ENCODE measurements at regions not wholly inside any gene's neighbourhood (a gene's known extent, or its start where the extent isn't known, plus 50 kb on each side); places are given as distances from the start of the nearest gene placed in this dataset.

DNA sequence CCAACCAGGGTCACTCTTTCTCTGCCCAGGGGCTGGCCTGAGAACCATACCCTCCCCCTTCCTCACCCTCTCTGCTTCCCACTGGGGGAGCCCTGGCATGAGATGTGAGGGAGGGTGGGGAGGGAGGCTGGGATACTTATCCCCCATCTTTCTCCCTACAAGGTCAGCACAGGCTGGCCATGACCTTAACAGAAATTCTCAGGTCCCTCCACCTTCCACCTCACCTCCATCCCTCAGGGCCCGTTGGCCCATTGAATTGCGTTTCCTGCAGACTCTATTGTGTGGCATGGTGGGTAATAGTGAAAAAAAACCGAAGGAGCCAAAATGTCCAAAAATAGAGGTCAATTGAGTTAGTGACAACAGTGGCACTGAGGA lies 159.5 kb downstream of the OR4M2 start (continued):
- TF ChIP-seq EZH2phosphoT487 (IDR thresholded peaks at IDR 0.05; ENCODE audit: unreplicated experiment) (no peak), ZNF331 (CRISPR knock-in tag; IDR thresholded peaks at IDR 0.05; ENCODE audit: low read depth) (no peak), STAT1 (IDR thresholded peaks at IDR 0.05; ENCODE audit: unreplicated experiment) (no peak), POLR2AphosphoS5 (IDR thresholded peaks at IDR 0.05; ENCODE audit: low read depth) (no peak), JUNB (IDR thresholded peaks at IDR 0.05; ENCODE audit: unreplicated experiment) (no peak)
- TF ChIP-seq, protein P1, sequence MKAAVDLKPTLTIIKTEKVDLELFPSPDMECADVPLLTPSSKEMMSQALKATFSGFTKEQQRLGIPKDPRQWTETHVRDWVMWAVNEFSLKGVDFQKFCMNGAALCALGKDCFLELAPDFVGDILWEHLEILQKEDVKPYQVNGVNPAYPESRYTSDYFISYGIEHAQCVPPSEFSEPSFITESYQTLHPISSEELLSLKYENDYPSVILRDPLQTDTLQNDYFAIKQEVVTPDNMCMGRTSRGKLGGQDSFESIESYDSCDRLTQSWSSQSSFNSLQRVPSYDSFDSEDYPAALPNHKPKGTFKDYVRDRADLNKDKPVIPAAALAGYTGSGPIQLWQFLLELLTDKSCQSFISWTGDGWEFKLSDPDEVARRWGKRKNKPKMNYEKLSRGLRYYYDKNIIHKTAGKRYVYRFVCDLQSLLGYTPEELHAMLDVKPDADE (IDR thresholded peaks at IDR 0.05): no peak
- TF ChIP-seq, protein P2, sequence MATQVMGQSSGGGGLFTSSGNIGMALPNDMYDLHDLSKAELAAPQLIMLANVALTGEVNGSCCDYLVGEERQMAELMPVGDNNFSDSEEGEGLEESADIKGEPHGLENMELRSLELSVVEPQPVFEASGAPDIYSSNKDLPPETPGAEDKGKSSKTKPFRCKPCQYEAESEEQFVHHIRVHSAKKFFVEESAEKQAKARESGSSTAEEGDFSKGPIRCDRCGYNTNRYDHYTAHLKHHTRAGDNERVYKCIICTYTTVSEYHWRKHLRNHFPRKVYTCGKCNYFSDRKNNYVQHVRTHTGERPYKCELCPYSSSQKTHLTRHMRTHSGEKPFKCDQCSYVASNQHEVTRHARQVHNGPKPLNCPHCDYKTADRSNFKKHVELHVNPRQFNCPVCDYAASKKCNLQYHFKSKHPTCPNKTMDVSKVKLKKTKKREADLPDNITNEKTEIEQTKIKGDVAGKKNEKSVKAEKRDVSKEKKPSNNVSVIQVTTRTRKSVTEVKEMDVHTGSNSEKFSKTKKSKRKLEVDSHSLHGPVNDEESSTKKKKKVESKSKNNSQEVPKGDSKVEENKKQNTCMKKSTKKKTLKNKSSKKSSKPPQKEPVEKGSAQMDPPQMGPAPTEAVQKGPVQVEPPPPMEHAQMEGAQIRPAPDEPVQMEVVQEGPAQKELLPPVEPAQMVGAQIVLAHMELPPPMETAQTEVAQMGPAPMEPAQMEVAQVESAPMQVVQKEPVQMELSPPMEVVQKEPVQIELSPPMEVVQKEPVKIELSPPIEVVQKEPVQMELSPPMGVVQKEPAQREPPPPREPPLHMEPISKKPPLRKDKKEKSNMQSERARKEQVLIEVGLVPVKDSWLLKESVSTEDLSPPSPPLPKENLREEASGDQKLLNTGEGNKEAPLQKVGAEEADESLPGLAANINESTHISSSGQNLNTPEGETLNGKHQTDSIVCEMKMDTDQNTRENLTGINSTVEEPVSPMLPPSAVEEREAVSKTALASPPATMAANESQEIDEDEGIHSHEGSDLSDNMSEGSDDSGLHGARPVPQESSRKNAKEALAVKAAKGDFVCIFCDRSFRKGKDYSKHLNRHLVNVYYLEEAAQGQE (IDR thresholded peaks at IDR 0.05; ENCODE audit: unreplicated experiment): no peak
- TF ChIP-seq, protein P3, sequence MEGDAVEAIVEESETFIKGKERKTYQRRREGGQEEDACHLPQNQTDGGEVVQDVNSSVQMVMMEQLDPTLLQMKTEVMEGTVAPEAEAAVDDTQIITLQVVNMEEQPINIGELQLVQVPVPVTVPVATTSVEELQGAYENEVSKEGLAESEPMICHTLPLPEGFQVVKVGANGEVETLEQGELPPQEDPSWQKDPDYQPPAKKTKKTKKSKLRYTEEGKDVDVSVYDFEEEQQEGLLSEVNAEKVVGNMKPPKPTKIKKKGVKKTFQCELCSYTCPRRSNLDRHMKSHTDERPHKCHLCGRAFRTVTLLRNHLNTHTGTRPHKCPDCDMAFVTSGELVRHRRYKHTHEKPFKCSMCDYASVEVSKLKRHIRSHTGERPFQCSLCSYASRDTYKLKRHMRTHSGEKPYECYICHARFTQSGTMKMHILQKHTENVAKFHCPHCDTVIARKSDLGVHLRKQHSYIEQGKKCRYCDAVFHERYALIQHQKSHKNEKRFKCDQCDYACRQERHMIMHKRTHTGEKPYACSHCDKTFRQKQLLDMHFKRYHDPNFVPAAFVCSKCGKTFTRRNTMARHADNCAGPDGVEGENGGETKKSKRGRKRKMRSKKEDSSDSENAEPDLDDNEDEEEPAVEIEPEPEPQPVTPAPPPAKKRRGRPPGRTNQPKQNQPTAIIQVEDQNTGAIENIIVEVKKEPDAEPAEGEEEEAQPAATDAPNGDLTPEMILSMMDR (conservative IDR thresholded peaks at IDR 0.05; ENCODE audit: low read depth in 2 of 2): no peak

DNA sequence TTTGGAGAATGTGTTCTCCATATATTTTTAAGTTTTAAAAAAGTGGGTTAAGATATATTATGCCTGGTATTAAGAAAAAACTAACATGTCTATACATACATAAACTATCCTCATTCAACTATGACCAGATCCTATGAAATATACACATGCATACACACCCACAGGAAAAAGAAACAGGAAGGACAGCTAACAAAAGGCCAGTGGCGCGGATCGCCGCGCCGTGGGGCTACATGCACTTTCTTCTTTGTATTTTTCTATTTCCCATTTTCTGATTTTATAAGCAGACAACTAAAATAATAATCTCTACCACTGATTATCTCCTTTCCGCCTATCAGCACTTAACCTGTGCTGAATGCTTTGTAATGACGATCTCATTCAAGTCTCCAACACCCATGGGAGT lies 160.1 kb downstream of the OR4M2 start:
- H3K9me3 Mint-ChIP-seq: peaks cover 100% of the 10 kb centered on the region
- H3K4me3 Mint-ChIP-seq: no peak overlapping the region
- no peak overlapping the region for H3K4me3 ChIP-seq
- no peaks in the 10 kb centered on the region; the same call in 2 of the 3 replicates for H3K4me1 Mint-ChIP-seq
- no peaks in the 10 kb centered on the region for H3K79me2 ChIP-seq (replicated peaks; ENCODE audit: insufficient read depth)
- H3K9me2 ChIP-seq (ENCODE audit: insufficient read depth): no peaks in the 10 kb centered on the region
- peaks cover 17% of the 10 kb centered on the region for H3K27me3 Mint-ChIP-seq (ENCODE audit: insufficient read depth, low read depth, poor library complexity)
- no peak for DNase-seq (ENCODE audit: low spot score)
- H3K4me2 ChIP-seq: no peak overlapping the region
- no peak overlapping the region for H3K27ac Mint-ChIP-seq
- H2AFZ ChIP-seq: no peak overlapping the region
- peaks cover 36% of the 10 kb centered on the region for H3K36me3 ChIP-seq (ENCODE audit: insufficient read depth)
- no peaks in the 10 kb centered on the region for H4K20me1 ChIP-seq (replicated peaks; ENCODE audit: insufficient read depth)
- H3K4me1 ChIP-seq (ENCODE audit: insufficient read depth): no peaks in the 10 kb centered on the region
- ATAC-seq: no peak
- no peak overlapping the region for H3K27ac ChIP-seq (ENCODE audit: low read depth)
- no peaks in the 10 kb centered on the region for H3F3A ChIP-seq (replicated peaks; ENCODE audit: low read depth)
- H3K36me3 Mint-ChIP-seq (ENCODE audit: low read depth): peaks cover 79% of the 10 kb centered on the region
- 0 out of 2 replicates have a peak, but pooled peaks cover 7% of the 10 kb centered on the region for H3K27me3 ChIP-seq (ENCODE audit: insufficient read depth)
- no peak for TF ChIP-seq STAT1 (IDR thresholded peaks at IDR 0.05; ENCODE audit: unreplicated experiment)
- TF ChIP-seq, protein P1 (IDR thresholded peaks at IDR 0.05): no peak
- TF ChIP-seq, protein P2 (IDR thresholded peaks at IDR 0.05; ENCODE audit: unreplicated experiment): no peak
- no peak for TF ChIP-seq CREB1 (CRISPR knock-in tag; IDR thresholded peaks at IDR 0.05; ENCODE audit: low read depth)
- TF ChIP-seq JUNB (IDR thresholded peaks at IDR 0.05; ENCODE audit: unreplicated experiment): no peak

All from GM23338 (cell line).